H1 (cell line): ENCODE measurements at regions not wholly inside any gene's neighbourhood (a gene's known extent, or its start where the extent isn't known, plus 50 kb on each side); places are given as distances from the start of the nearest gene placed in this dataset.

Source experiments
- BRCA1 ChIP-seq: IDR thresholded peaks from 2 replicates; pipeline ENCODE4 v1.6.1; 2012; ENCODE audit warnings: low read depth, low read length, improper control_type of control experiment
- JUN ChIP-seq: IDR thresholded peaks from 2 replicates; pipeline ENCODE4 v1.6.1; 2011; ENCODE audit warnings: low read depth, mild to moderate bottlenecking, improper control_type of control experiment, low read length
- RBBP5 ChIP-seq: IDR thresholded peaks from 2 replicates; pipeline ENCODE4 v1.7.1; 2012; ENCODE audit warnings: low read depth, mild to moderate bottlenecking, inconsistent platforms, low read length, moderate library complexity, borderline replicate concordance
- SP2 ChIP-seq: IDR thresholded peaks from 2 replicates; pipeline ENCODE4 v1.6.1; 2012; ENCODE audit warnings: mild to moderate bottlenecking, low read length, inconsistent platforms
- SRF ChIP-seq: IDR thresholded peaks from 2 replicates; pipeline ENCODE4 v1.6.1; 2011; ENCODE audit warnings: mild to moderate bottlenecking, low read depth, low read length, moderate library complexity
- TF ChIP-seq, protein P1 (sequence below): IDR thresholded peaks from 2 replicates; pipeline ENCODE4 v1.6.1; 2012; ENCODE audit warnings: inconsistent platforms

DNA sequence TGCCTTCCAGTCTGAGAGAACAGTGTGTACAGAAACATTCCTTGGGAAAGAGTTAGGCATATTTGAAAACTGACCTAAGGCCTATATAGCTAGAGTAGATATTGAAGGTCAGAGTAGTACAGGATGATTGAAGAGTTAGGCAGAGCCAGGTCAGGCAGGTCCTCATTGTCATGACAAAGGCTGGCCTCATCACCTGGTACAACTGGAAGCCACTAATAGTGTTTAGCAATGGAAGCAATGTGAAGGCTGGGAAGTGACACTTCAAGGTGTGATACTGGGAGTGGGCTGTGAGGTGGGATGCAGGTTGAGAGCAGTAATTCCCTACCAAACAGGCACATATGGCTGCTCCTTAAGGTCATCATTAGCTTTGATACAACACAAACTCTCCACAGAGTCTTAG, 123.6 kb upstream of the CCNH start (continued):
- TF ChIP-seq SP2 = no peak
- TF ChIP-seq, protein P1, sequence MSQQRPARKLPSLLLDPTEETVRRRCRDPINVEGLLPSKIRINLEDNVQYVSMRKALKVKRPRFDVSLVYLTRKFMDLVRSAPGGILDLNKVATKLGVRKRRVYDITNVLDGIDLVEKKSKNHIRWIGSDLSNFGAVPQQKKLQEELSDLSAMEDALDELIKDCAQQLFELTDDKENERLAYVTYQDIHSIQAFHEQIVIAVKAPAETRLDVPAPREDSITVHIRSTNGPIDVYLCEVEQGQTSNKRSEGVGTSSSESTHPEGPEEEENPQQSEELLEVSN = no peak
- TF ChIP-seq SRF = no peak
- TF ChIP-seq RBBP5 = no peak
- no peak for TF ChIP-seq JUN
- no peak for TF ChIP-seq BRCA1
